ENCODE measurements at regions not wholly inside any gene's neighbourhood (a gene's known extent, or its start where the extent isn't known, plus 50 kb on each side); places are given as distances from the start of the nearest gene placed in this dataset.

GRCh38 chr10:124231168-124232155 lies 138.1 kb upstream of the CHST15 start:
- RAD21 ChIA-PET (ENCODE audit: unreplicated experiment): interaction anchor here (1.4 kb wide), 1 partner anchor 158 kb away, joined by 3 read pairs; no protein-coding TSS in a partner anchor
- H4K20me1 ChIP-seq (ENCODE audit: control insufficient read depth, insufficient read depth): no peaks in the 10 kb centered on the region
- no peak overlapping the region for H3K9ac ChIP-seq (ENCODE audit: control insufficient read depth, insufficient read depth, low read length)
- SMC1A ChIA-PET (ENCODE audit: uncharacterized antibody, unreplicated experiment): interaction anchor here (0.6 to 2.3 kb wide), 6 partner anchors 10 to 175 kb away, joined by 3 to 6 read pairs (median 3); no protein-coding TSS in a partner anchor
- no peak overlapping the region for H3K4me2 ChIP-seq (ENCODE audit: control insufficient read depth, insufficient read depth)
- intact Hi-C loops (cut with micrococcal nuclease; ENCODE audit: unreplicated experiment): no loop called here
- POLR2A ChIA-PET: interaction anchor here (0.6 kb wide), 1 partner anchor 42 kb away, joined by 5 read pairs; no protein-coding TSS in a partner anchor
- no TSS peak for BruUV-seq (replicated peaks)
- ATAC-seq (peak; percentile 77), FAIRE-seq (no peak), DNase-seq (ENCODE audit: low read depth, low spot score) (no peak)
- no peaks in the 10 kb centered on the region for H3K79me2 ChIP-seq (ENCODE audit: control insufficient read depth, insufficient read depth, low read length)
- TF ChIP-seq MEF2B (IDR thresholded peaks at IDR 0.05; ENCODE audit: partially characterized antibody, poor library complexity, severe bottlenecking) (peak; percentile 45), USF1 (IDR thresholded peaks at IDR 0.05; ENCODE audit: borderline replicate concordance, extremely low read length, insufficient read depth, low read depth, low read length) (peak; percentile 73), MTA2 (IDR thresholded peaks at IDR 0.05; ENCODE audit: low read depth) (0 out of 2 replicates have a peak, but pooled peaks have one; percentile 1), KAT2A (conservative IDR thresholded peaks at IDR 0.05; ENCODE audit: control insufficient read depth, low read depth, low read length) (no peak), SREBF2 (IDR thresholded peaks at IDR 0.05; ENCODE audit: low read length) (no peak), BHLHE40 (IDR thresholded peaks at IDR 0.05; ENCODE audit: borderline replicate concordance in 1 of 2, low read depth in 2 of 2, low read length in 1 of 2) (no peak), SMAD5 (IDR thresholded peaks at IDR 0.05; ENCODE audit: low read depth) (no peak), CHD4 (IDR thresholded peaks at IDR 0.05) (peak; percentile 71; the same call in 1 of the 2 replicates), BMI1 (IDR thresholded peaks at IDR 0.05; ENCODE audit: borderline replicate concordance) (no peak), HDAC2 (IDR thresholded peaks at IDR 0.05) (no peak; the same call in 1 of the 2 replicates), IKZF1 (conservative IDR thresholded peaks at IDR 0.05) (0 out of 2 replicates have a peak, but pooled peaks have one; percentile 34), RAD51 (IDR thresholded peaks at IDR 0.05) (peak; percentile 46; the same call in 1 of the 2 replicates), MLLT1 (IDR thresholded peaks at IDR 0.05) (peak; percentile 69), TCF12 (IDR thresholded peaks at IDR 0.05; ENCODE audit: low read depth, low read length) (peak; percentile 40; the same call in 1 of the 2 replicates)
- H3K36me3 ChIP-seq (ENCODE audit: control insufficient read depth in 2 of 2, insufficient read depth in 2 of 2, low read length in 1 of 2): no peaks in the 10 kb centered on the region
- CTCF ChIA-PET: no interaction called here
- no peaks in the 10 kb centered on the region; a peak in 1 of 4 replicates for H3K27me3 ChIP-seq (replicated peaks in 1 of 2; ENCODE audit: control insufficient read depth in 2 of 2, insufficient read depth in 2 of 2, low read length in 1 of 2)
- no peak overlapping the region for H2AFZ ChIP-seq (ENCODE audit: control insufficient read depth, low read depth, low read length)
- in situ Hi-C loops (cut with MboI): no loop called here
- H3K4me3 ChIP-seq: no peak overlapping the region
- no peak overlapping the region for H3K27ac ChIP-seq (ENCODE audit: control insufficient read depth, insufficient read depth)
- 52% methylated on average over 8 of the region's 8 CpGs for WGBS (ENCODE audit: insufficient coverage, insufficient replicate concordance, low lambda C conversion rate, missing lambda C conversion rate)
- no peaks in the 10 kb centered on the region for H3K9me3 ChIP-seq (replicated peaks; ENCODE audit: control insufficient read depth, insufficient read depth, low read length)
- no peaks in the 10 kb centered on the region for H3K4me1 ChIP-seq (ENCODE audit: control insufficient read depth, insufficient read depth, low read length)

Measured in GM12878 (cell line).